Gastrocnemius medialis (tissue), 4 donors: ENCODE measurements at regions not wholly inside any gene's neighbourhood (a gene's known extent, or its start where the extent isn't known, plus 50 kb on each side); places are given as distances from the start of the nearest gene placed in this dataset.

ENCODE experiments used
- ATAC-seq, 2 donors: fragments of 150-250 bp; one replicate each; pipeline ENCODE4 v1.9.1; 2016
- DNase-seq, 2 donors: peaks; one replicate each; pipeline ENCODE4 v3.0.0-alpha.2; 2019
- H3K27ac ChIP-seq, 4 donors: fragments of 200-600 bp; sonication (generic); 1 replicate in 1 of 4; 2 replicates in 3 of 4; pipeline ENCODE4 v1.5.1; 2016 to 2018; ENCODE audit warnings: mild to moderate bottlenecking in 2 of 4, moderate library complexity in 1 of 4
- H3K27me3 ChIP-seq, 3 donors: fragments of 200-600 bp; sonication (generic) in 2 of 3; 1 replicate in 1 of 3; 2 replicates in 2 of 3; pipeline versions ENCODE4 v1.5.1 to v1.6.0; 2016 to 2019; ENCODE audit warnings: mild to moderate bottlenecking in 1 of 3, moderate library complexity in 1 of 3
- H3K36me3 ChIP-seq, 2 donors: fragments of 200-600 bp; sonication (generic) in 1 of 2; one replicate each; pipeline ENCODE4 v1.5.1; 2017 to 2018
- H3K4me1 ChIP-seq, 2 donors: fragments of 200-600 bp; sonication (generic) in 1 of 2; one replicate each; pipeline ENCODE4 v1.5.1; 2016 to 2017; ENCODE audit warnings: mild to moderate bottlenecking in 2 of 2
- H3K4me3 ChIP-seq, 4 donors: fragments of 200-600 bp; sonication (generic) in 3 of 4; 1 replicate in 1 of 4; 2 replicates in 3 of 4; pipeline ENCODE4 v1.5.1; 2016 to 2019; ENCODE audit warnings: mild to moderate bottlenecking in 2 of 4
- H3K9me3 ChIP-seq, 3 donors: fragments of 200-600 bp; sonication (generic) in 2 of 3; 1 replicate in 1 of 3; 2 replicates in 2 of 3; pipeline ENCODE4 v1.5.1; 2016 to 2019
- CTCF ChIP-seq, 5 experiments: fragments of 450-650 bp in 3 of 5; fragments of 200-600 bp in 2 of 5; sonication (generic) in 2 of 5; IDR thresholded peaks in 4 of 5; conservative IDR thresholded peaks in 1 of 5; 1 replicate in 4 of 5; 2 replicates in 1 of 5; pipeline ENCODE4 v1.5.1; 2016 to 2019; ENCODE audit warnings: antibody characterized with exemption in 5 of 5, mild to moderate bottlenecking in 3 of 5, moderate library complexity in 3 of 5
- POLR2A ChIP-seq, 2 donors: fragments of 450-650 bp; IDR thresholded peaks; one replicate each; pipeline ENCODE4 v1.6.1; 2017; ENCODE audit warnings: antibody characterized with exemption in 2 of 2, mild to moderate bottlenecking in 2 of 2, moderate library complexity in 2 of 2
- in situ Hi-C, 4 donors: fragments of 200-750 bp; cut with MboI; loops; one replicate each; pipeline versions ENCODE4 v1.15.0 to v1.8.0; 2017; ENCODE audit warnings: low sequenced_read_pairs in 4 of 4
- intact Hi-C: fragments of 100-400 bp; cut with DNase I; formaldehyde crosslinking; loops from one replicate; pipeline ENCODE4 v1.15.1; 2023; ENCODE audit warnings: low total_unique reads

- ATAC-seq: no peak
- Histone ChIP-seq H3K9me3 (no peaks in the 10 kb centered on the region), H3K27ac (no peak overlapping the region), H3K4me3 (no peak overlapping the region), H3K36me3 (no peaks in the 10 kb centered on the region), H3K27me3 (no peaks in the 10 kb centered on the region), H3K4me1 (no peaks in the 10 kb centered on the region)
- in situ Hi-C loops (no loop called here), intact Hi-C loops (no loop called here)
- DNase-seq: no peak
- TF ChIP-seq POLR2A (IDR thresholded peaks at IDR 0.05) (no peak), CTCF (IDR thresholded peaks at IDR 0.05 in 4 of 5, conservative IDR thresholded peaks at IDR 0.05 in 1 of 5) (no peak)
These were observed 288.0 kb upstream of the POU3F2 start for GRCh38 chr6:98546376-98546775.

GRCh38 chr6:98547151-98547550 lies 287.2 kb upstream of the POU3F2 start:
- H3K36me3 ChIP-seq: no peaks in the 10 kb centered on the region
- intact Hi-C loops: no loop called here
- H3K9me3 ChIP-seq: no peaks in the 10 kb centered on the region
- H3K4me3 ChIP-seq: no peak overlapping the region
- ATAC-seq (no peak), DNase-seq (no peak)
- H3K4me1 ChIP-seq: no peaks in the 10 kb centered on the region
- no peak for TF ChIP-seq CTCF (IDR thresholded peaks at IDR 0.05 in 4 of 5, conservative IDR thresholded peaks at IDR 0.05 in 1 of 5)
- no peak for TF ChIP-seq POLR2A (IDR thresholded peaks at IDR 0.05)
- in situ Hi-C loops: no loop called here
- H3K27ac ChIP-seq: no peak overlapping the region
- no peaks in the 10 kb centered on the region for H3K27me3 ChIP-seq

- in situ Hi-C loops: no loop called here
- H3K27ac ChIP-seq: no peak overlapping the region
- intact Hi-C loops: no loop called here
- ATAC-seq (no peak), DNase-seq (no peak)
- no peaks in the 10 kb centered on the region for H3K9me3 ChIP-seq
- no peaks in the 10 kb centered on the region for H3K36me3 ChIP-seq
- no peaks in the 10 kb centered on the region for H3K4me1 ChIP-seq
- TF ChIP-seq CTCF (IDR thresholded peaks at IDR 0.05 in 4 of 5, conservative IDR thresholded peaks at IDR 0.05 in 1 of 5) (no peak), POLR2A (IDR thresholded peaks at IDR 0.05) (no peak)
- H3K4me3 ChIP-seq: no peak overlapping the region
- H3K27me3 ChIP-seq: no peaks in the 10 kb centered on the region
These were observed 286.7 kb upstream of the POU3F2 start for GRCh38 chr6:98547634-98548033.

GRCh38 chr6:98548301-98548700 lies 286.1 kb upstream of the POU3F2 start:
- H3K4me1 ChIP-seq: no peaks in the 10 kb centered on the region
- TF ChIP-seq CTCF (IDR thresholded peaks at IDR 0.05 in 4 of 5, conservative IDR thresholded peaks at IDR 0.05 in 1 of 5) (no peak), POLR2A (IDR thresholded peaks at IDR 0.05) (no peak)
- in situ Hi-C loops (no loop called here), intact Hi-C loops (no loop called here)
- H3K27ac ChIP-seq: no peak overlapping the region
- DNase-seq (no peak), ATAC-seq (no peak)
- H3K9me3 ChIP-seq: no peaks in the 10 kb centered on the region
- no peak overlapping the region for H3K4me3 ChIP-seq
- H3K36me3 ChIP-seq: no peaks in the 10 kb centered on the region
- no peaks in the 10 kb centered on the region for H3K27me3 ChIP-seq

GRCh38 chr6:98560418-98560817 lies 274.0 kb upstream of the POU3F2 start:
- no peak for ATAC-seq
- Histone ChIP-seq H3K27me3 (no peaks in the 10 kb centered on the region), H3K4me3 (no peak overlapping the region), H3K27ac (no peak overlapping the region), H3K36me3 (no peaks in the 10 kb centered on the region), H3K9me3 (no peaks in the 10 kb centered on the region), H3K4me1 (no peaks in the 10 kb centered on the region)
- DNase-seq: no peak
- intact Hi-C loops (no loop called here), in situ Hi-C loops (no loop called here)
- TF ChIP-seq POLR2A (IDR thresholded peaks at IDR 0.05): no peak
- no peak for TF ChIP-seq CTCF (IDR thresholded peaks at IDR 0.05 in 4 of 5, conservative IDR thresholded peaks at IDR 0.05 in 1 of 5)
